ENCODE measurements at regions not wholly inside any gene's neighbourhood (a gene's known extent, or its start where the extent isn't known, plus 50 kb on each side); places are given as distances from the start of the nearest gene placed in this dataset.

DNA sequence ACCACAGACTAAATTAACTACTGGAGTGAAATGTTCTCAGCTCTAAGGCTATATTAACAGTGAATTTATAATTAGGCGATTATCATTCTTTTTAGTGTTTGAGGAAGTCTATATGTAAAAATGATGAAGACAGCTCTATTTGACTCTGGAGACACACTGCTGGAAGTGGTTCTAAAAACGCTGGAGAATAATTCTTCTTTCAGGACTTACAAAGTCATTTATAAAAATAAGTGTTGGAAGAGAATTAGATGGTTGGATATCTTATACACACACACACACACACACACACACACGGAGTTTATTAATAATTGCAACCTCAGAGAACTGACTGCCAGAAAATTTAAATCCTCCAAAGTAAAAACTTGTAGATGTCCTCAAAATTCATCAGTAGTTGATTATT is 1171.3 kb downstream of the EFNB2 start:
- TF ChIP-seq, protein P1, sequence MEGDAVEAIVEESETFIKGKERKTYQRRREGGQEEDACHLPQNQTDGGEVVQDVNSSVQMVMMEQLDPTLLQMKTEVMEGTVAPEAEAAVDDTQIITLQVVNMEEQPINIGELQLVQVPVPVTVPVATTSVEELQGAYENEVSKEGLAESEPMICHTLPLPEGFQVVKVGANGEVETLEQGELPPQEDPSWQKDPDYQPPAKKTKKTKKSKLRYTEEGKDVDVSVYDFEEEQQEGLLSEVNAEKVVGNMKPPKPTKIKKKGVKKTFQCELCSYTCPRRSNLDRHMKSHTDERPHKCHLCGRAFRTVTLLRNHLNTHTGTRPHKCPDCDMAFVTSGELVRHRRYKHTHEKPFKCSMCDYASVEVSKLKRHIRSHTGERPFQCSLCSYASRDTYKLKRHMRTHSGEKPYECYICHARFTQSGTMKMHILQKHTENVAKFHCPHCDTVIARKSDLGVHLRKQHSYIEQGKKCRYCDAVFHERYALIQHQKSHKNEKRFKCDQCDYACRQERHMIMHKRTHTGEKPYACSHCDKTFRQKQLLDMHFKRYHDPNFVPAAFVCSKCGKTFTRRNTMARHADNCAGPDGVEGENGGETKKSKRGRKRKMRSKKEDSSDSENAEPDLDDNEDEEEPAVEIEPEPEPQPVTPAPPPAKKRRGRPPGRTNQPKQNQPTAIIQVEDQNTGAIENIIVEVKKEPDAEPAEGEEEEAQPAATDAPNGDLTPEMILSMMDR (conservative IDR thresholded peaks at IDR 0.05; ENCODE audit: low read depth, low read length) = no peak
- TF ChIP-seq EZH2 (IDR thresholded peaks at IDR 0.05; ENCODE audit: low read length, unreplicated experiment) = no peak
